ENCODE measurements at regions not wholly inside any gene's neighbourhood (a gene's known extent, or its start where the extent isn't known, plus 50 kb on each side); places are given as distances from the start of the nearest gene placed in this dataset.

- TF ChIP-seq CTCF (conservative IDR thresholded peaks at IDR 0.05): no peak
- TF ChIP-seq ZFX (IDR thresholded peaks at IDR 0.05): no peak
Observed at GRCh38 chr12:84412226-84412625, 500.4 kb downstream of the SLC6A15 start.
